H1 (cell line): ENCODE measurements at regions not wholly inside any gene's neighbourhood (a gene's known extent, or its start where the extent isn't known, plus 50 kb on each side); places are given as distances from the start of the nearest gene placed in this dataset.
A peak's percentile ranks its signal among the peaks of the same experiment; 100 is the strongest.

Experiments
- CTCF ChIA-PET: fragments of 300-600 bp; sonication (Branson Sonifier 250); formaldehyde crosslinking; loops from one replicate; lab custom pipeline; 2021; ENCODE audit not compliant: partially characterized antibody; lab: Charles Lee
- POLR2A ChIA-PET: fragments of 300-600 bp; sonication (Branson Sonifier 250); formaldehyde crosslinking; loops from one replicate; lab custom pipeline; 2021; ENCODE audit warnings: inconsistent platforms; ENCODE audit not compliant: partially characterized antibody; lab: Charles Lee
- DNase-seq, 2 experiments: peaks; one replicate each; pipeline versions ENCODE4 v3.0.0 to v3.0.0-alpha.2; 2010 to 2022; ENCODE audit warnings: low spot score in 2 of 2, low read depth in 1 of 2, mixed read lengths in 1 of 2
- FAIRE-seq: peaks from 2 replicates; lab custom pipeline; 2011; peaks lifted over from hg19 to GRCh38; lab: Jason Lieb, UNC
- H2AFZ ChIP-seq: 2 replicates; pipeline ENCODE4 v1.8.1; 2012; ENCODE audit warnings: low read length, inconsistent platforms
- H2AK5ac ChIP-seq: 2 replicates; pipeline ENCODE4 v1.6.1; 2013; ENCODE audit warnings: low read depth, low read length
- H2BK120ac ChIP-seq: replicated peaks from 2 replicates; pipeline ENCODE3; 2013; ENCODE audit warnings: low read depth, low read length, inconsistent platforms
- H2BK12ac ChIP-seq: 2 replicates; pipeline ENCODE4 v1.6.1; 2013; ENCODE audit warnings: low read depth, low read length
- H2BK15ac ChIP-seq: 2 replicates; pipeline ENCODE4 v1.6.1; 2013; ENCODE audit warnings: low read length
- H2BK20ac ChIP-seq: 2 replicates; pipeline ENCODE4 v1.6.1; 2013; ENCODE audit warnings: low read length
- H2BK5ac ChIP-seq: 2 replicates; pipeline ENCODE4 v1.6.1; 2013; ENCODE audit warnings: low read depth, low read length
- H3K14ac ChIP-seq: 2 replicates; pipeline ENCODE4 v1.6.1; 2013; ENCODE audit warnings: inconsistent platforms; ENCODE audit not compliant: insufficient read length
- H3K18ac ChIP-seq: 2 replicates; pipeline ENCODE4 v1.6.1; 2013; ENCODE audit warnings: low read length; ENCODE audit errors: extremely low read depth
- H3K23ac ChIP-seq: 2 replicates; pipeline ENCODE4 v1.6.1; 2013; ENCODE audit warnings: inconsistent platforms; ENCODE audit not compliant: insufficient read length
- H3K23me2 ChIP-seq: 2 replicates; pipeline ENCODE4 v1.6.1; 2013; ENCODE audit warnings: low read depth, low read length
- H3K27ac ChIP-seq: 2 replicates; pipeline ENCODE4 v1.6.1; 2011; ENCODE audit warnings: low read depth, low read length, inconsistent platforms
- H3K27me3 ChIP-seq, 4 experiments: replicated peaks in 1 of 4; 1 replicate in 1 of 4; 2 replicates in 3 of 4; pipeline versions ENCODE4 v1.6.1 to v1.8.1; 2011 to 2013; ENCODE audit warnings: low read length in 3 of 4, mild to moderate bottlenecking in 3 of 4, inconsistent platforms in 2 of 4, mixed read lengths in 2 of 4, moderate library complexity in 1 of 4; ENCODE audit not compliant: control insufficient read depth in 3 of 4, insufficient read depth in 3 of 4; ENCODE audit errors: extremely low read depth in 1 of 4
- H3K36me3 ChIP-seq, 4 experiments: 2 replicates each; pipeline versions ENCODE4 v1.6.1 to v1.8.1; 2011 to 2013; ENCODE audit warnings: mild to moderate bottlenecking in 4 of 4, low read length in 3 of 4, moderate library complexity in 2 of 4, control low read depth in 1 of 4, inconsistent platforms in 1 of 4; ENCODE audit not compliant: insufficient read depth in 4 of 4, control insufficient read depth in 2 of 4
- H3K4ac ChIP-seq: replicated peaks from 2 replicates; pipeline ENCODE3; 2013; ENCODE audit warnings: low read length, low read depth, mixed read lengths, inconsistent platforms; ENCODE audit not compliant: insufficient read length
- H3K4me1 ChIP-seq, 4 experiments: replicated peaks in 1 of 4; 1 replicate in 1 of 4; 2 replicates in 3 of 4; pipeline versions ENCODE4 v1.6.1 to v1.8.1; 2011 to 2013; ENCODE audit warnings: low read length in 3 of 4, inconsistent platforms in 2 of 4, mixed read lengths in 1 of 4; ENCODE audit not compliant: insufficient read depth in 4 of 4, control insufficient read depth in 3 of 4
- H3K4me2 ChIP-seq, 2 experiments: 2 replicates each; pipeline versions ENCODE4 v1.6.1 to v1.8.1; 2011 to 2013; ENCODE audit warnings: low read depth in 2 of 2, low read length in 2 of 2, control low read depth in 1 of 2, inconsistent platforms in 1 of 2, mild to moderate bottlenecking in 1 of 2; ENCODE audit not compliant: insufficient read depth in 1 of 2
- H3K4me3 ChIP-seq, 4 experiments: fragments of 200-600, 300-600 bp in 1 of 4; sonication (generic), shearing (Covaris generic), sonication (Bioruptor Twin) in 1 of 4; 2 replicates each; pipeline versions ENCODE4 v1.5.1 to v1.8.1; 2011 to 2016; ENCODE audit warnings: low read length in 4 of 4, low read depth in 3 of 4, control low read depth in 2 of 4, inconsistent platforms in 2 of 4, mild to moderate bottlenecking in 2 of 4, mixed read lengths in 1 of 4, moderate library complexity in 1 of 4; ENCODE audit not compliant: insufficient read depth in 2 of 4; ENCODE audit errors: extremely low read depth in 1 of 4
- H3K56ac ChIP-seq: replicated peaks from 2 replicates; pipeline ENCODE3; 2013; ENCODE audit warnings: low read depth, mild to moderate bottlenecking, mixed read lengths, low read length, inconsistent platforms; ENCODE audit not compliant: insufficient read length
- H3K79me1 ChIP-seq: 2 replicates; pipeline ENCODE4 v1.6.1; 2013; ENCODE audit warnings: low read depth, low read length, control low read depth
- H3K79me2 ChIP-seq, 2 experiments: 2 replicates each; pipeline versions ENCODE4 v1.6.1 to v1.8.1; 2012 to 2013; ENCODE audit warnings: low read length in 2 of 2, mild to moderate bottlenecking in 2 of 2, inconsistent platforms in 1 of 2; ENCODE audit not compliant: insufficient read depth in 2 of 2, control insufficient read depth in 1 of 2
- H3K9ac ChIP-seq, 4 experiments: replicated peaks in 1 of 4; 1 replicate in 1 of 4; 2 replicates in 3 of 4; pipeline versions ENCODE4 v1.6.1 to v1.8.1; 2011 to 2013; ENCODE audit warnings: low read depth in 3 of 4, low read length in 3 of 4, control low read depth in 2 of 4, mild to moderate bottlenecking in 2 of 4, moderate library complexity in 2 of 4, inconsistent platforms in 1 of 4; ENCODE audit errors: extremely low read depth in 1 of 4
- H3K9me3 ChIP-seq, 2 experiments: 2 replicates each; pipeline versions ENCODE4 v1.6.1 to v1.8.1; 2012 to 2013; ENCODE audit warnings: mild to moderate bottlenecking in 2 of 2, moderate library complexity in 2 of 2, control low read depth in 1 of 2, inconsistent platforms in 1 of 2, low read depth in 1 of 2, low read length in 1 of 2, mixed read lengths in 1 of 2; ENCODE audit not compliant: insufficient read depth in 2 of 2
- H4K20me1 ChIP-seq, 2 experiments: replicated peaks in 1 of 2; 2 replicates each; pipeline versions ENCODE3 to v1.8.1; 2011 to 2013; ENCODE audit warnings: inconsistent platforms in 2 of 2, low read length in 2 of 2, mild to moderate bottlenecking in 1 of 2; ENCODE audit not compliant: insufficient read depth in 2 of 2, control insufficient read depth in 1 of 2
- H4K5ac ChIP-seq: 2 replicates; pipeline ENCODE4 v1.6.1; 2013; ENCODE audit warnings: low read length, low read depth, mixed read lengths, inconsistent platforms; ENCODE audit not compliant: insufficient read length
- H4K8ac ChIP-seq: 2 replicates; pipeline ENCODE4 v1.8.0; 2013; ENCODE audit warnings: mild to moderate bottlenecking, moderate library complexity, low read length, inconsistent platforms; ENCODE audit not compliant: insufficient read depth; ENCODE audit errors: extremely low read depth
- H4K91ac ChIP-seq: replicated peaks from 2 replicates; pipeline ENCODE3; 2013; ENCODE audit warnings: low read length, mixed read lengths, inconsistent platforms; ENCODE audit not compliant: insufficient read length
- BCL11A ChIP-seq, 2 experiments: IDR thresholded peaks; one replicate each; pipeline ENCODE4 v1.6.1; 2011; ENCODE audit warnings: low read depth in 2 of 2, low read length in 2 of 2, mild to moderate bottlenecking in 2 of 2
- BRCA1 ChIP-seq: IDR thresholded peaks from 2 replicates; pipeline ENCODE4 v1.6.1; 2012; ENCODE audit warnings: low read depth, low read length, improper control_type of control experiment
- FOSL1 ChIP-seq: IDR thresholded peaks from 2 replicates; pipeline ENCODE4 v1.6.1; 2011; ENCODE audit warnings: mild to moderate bottlenecking, low read depth, low read length, moderate library complexity; ENCODE audit not compliant: insufficient read depth
- HDAC6 ChIP-seq: IDR thresholded peaks from one replicate; pipeline ENCODE4 v1.7.1; 2012; ENCODE audit warnings: low read depth, mild to moderate bottlenecking, inconsistent platforms, low read length, moderate library complexity
- KDM1A ChIP-seq: fragments of 200-600, 300-600 bp; sonication (generic); IDR thresholded peaks from 2 replicates; pipeline ENCODE4 v1.7.1; 2016; ENCODE audit warnings: mild to moderate bottlenecking, low read length, borderline replicate concordance
- POLR2A ChIP-seq, 2 experiments: IDR thresholded peaks; 1 replicate in 1 of 2; 2 replicates in 1 of 2; pipeline ENCODE4 v1.6.1; 2011; ENCODE audit warnings: low read depth in 2 of 2, low read length in 2 of 2, mild to moderate bottlenecking in 2 of 2; ENCODE audit errors: control extremely low read depth in 1 of 2
- RBBP5 ChIP-seq: IDR thresholded peaks from 2 replicates; pipeline ENCODE4 v1.7.1; 2012; ENCODE audit warnings: low read depth, mild to moderate bottlenecking, inconsistent platforms, low read length, moderate library complexity, borderline replicate concordance
- TCF12 ChIP-seq: IDR thresholded peaks from 2 replicates; pipeline ENCODE4 v1.6.1; 2011; ENCODE audit warnings: low read depth, mild to moderate bottlenecking, low read length
- WGBS, 2 experiments: shearing (Covaris generic) in 1 of 2; methylation state at CpG; one replicate each; pipeline versions ENCODE4 v1.1.6 to v1.1.7; 2013 to 2015; ENCODE audit warnings: low lambda C conversion rate in 2 of 2, mixed read lengths in 2 of 2, inconsistent platforms in 1 of 2, low coverage in 1 of 2, missing lambda C conversion rate in 1 of 2; ENCODE audit not compliant: insufficient replicate concordance in 2 of 2, insufficient coverage in 1 of 2, insufficient read length in 1 of 2; ENCODE audit errors: extremely low coverage in 1 of 2, missing lambda C conversion rate in 1 of 2; 5-methylcytosine and 5-hydroxymethylcytosine counted together
- TF ChIP-seq, protein P1 (sequence below), 3 experiments: IDR thresholded peaks; 1 replicate in 2 of 3; 2 replicates in 1 of 3; pipeline versions ENCODE4 v1.5.1 to v1.6.1; 2011; ENCODE audit warnings: low read length in 3 of 3, mild to moderate bottlenecking in 3 of 3, inconsistent platforms in 2 of 3, low read depth in 1 of 3, moderate library complexity in 1 of 3; ENCODE audit not compliant: insufficient read depth in 1 of 3; ENCODE audit errors: control extremely low read depth in 1 of 3

GRCh38 chr1:43035821-43036741 lies 77.4 kb upstream of the SLC2A1 start:
- peak overlapping the region; percentile 43 for H2BK20ac ChIP-seq
- H3K27me3 ChIP-seq = no peaks in the 10 kb centered on the region
- no peak overlapping the region for H3K23ac ChIP-seq
- H3K56ac ChIP-seq = no peak overlapping the region
- FAIRE-seq (no peak), DNase-seq (peak in 1 of 2 experiments; percentile 50)
- peak overlapping the region; percentile 15; the same call in 1 of the 2 replicates for H3K18ac ChIP-seq
- H2AK5ac ChIP-seq = no peak overlapping the region; the same call in 1 of the 2 replicates
- no peak overlapping the region for H3K4me3 ChIP-seq
- peaks cover 0 to 10% (median 5%) of the 10 kb centered on the region in 4 experiments; a peak in 5 of 7 replicates for H3K4me1 ChIP-seq
- H2BK5ac ChIP-seq = peak overlapping the region; percentile 7; the same call in 1 of the 2 replicates
- no peak overlapping the region for H3K27ac ChIP-seq
- ChIA-PET CTCF (interaction anchor here (2.0 kb wide), 1 partner anchor 38 kb away, joined by 6 read pairs; no protein-coding TSS in a partner anchor), POLR2A (interaction anchor here (0.8 kb wide), 1 partner anchor 11 kb away, joined by 3 read pairs; no protein-coding TSS in a partner anchor)
- 84% methylated on average over 24 of the region's 24 CpGs; no CpG with 5 or more reads in 1 of the 2 experiments for WGBS, 2 experiments
- H4K20me1 ChIP-seq = peaks cover 0 to 2% of the 10 kb centered on the region in 2 experiments
- H3K14ac ChIP-seq = no peak overlapping the region
- H3K36me3 ChIP-seq = no peaks in the 10 kb centered on the region
- H3K4me2 ChIP-seq = no peak overlapping the region
- peak overlapping the region; percentile 36 for H4K91ac ChIP-seq
- peak overlapping the region; percentile 13; the same call in 1 of the 2 replicates for H2BK15ac ChIP-seq
- H3K79me2 ChIP-seq = no peaks in the 10 kb centered on the region
- H2BK12ac ChIP-seq = peak overlapping the region; percentile 82; the same call in 1 of the 2 replicates
- H4K5ac ChIP-seq = no peak overlapping the region
- H3K9ac ChIP-seq = no peak overlapping the region
- peak overlapping the region; percentile 37; the same call in 1 of the 2 replicates for H2AFZ ChIP-seq
- H4K8ac ChIP-seq = peak overlapping the region; percentile 90
- H3K23me2 ChIP-seq = peaks cover 2% of the 10 kb centered on the region; the same call in 1 of the 2 replicates
- no peak overlapping the region for H2BK120ac ChIP-seq
- H3K79me1 ChIP-seq = no peaks in the 10 kb centered on the region
- H3K4ac ChIP-seq = no peak overlapping the region
- H3K9me3 ChIP-seq = no peaks in the 10 kb centered on the region
- no peak for TF ChIP-seq POLR2A (IDR thresholded peaks at IDR 0.05; ENCODE audit: control extremely low read depth in 1 of 2, low read depth in 2 of 2, low read length in 2 of 2)
- TF ChIP-seq FOSL1 = no peak
- no peak for TF ChIP-seq KDM1A
- no peak for TF ChIP-seq RBBP5
- no peak for TF ChIP-seq BRCA1
- TF ChIP-seq, protein P1, sequence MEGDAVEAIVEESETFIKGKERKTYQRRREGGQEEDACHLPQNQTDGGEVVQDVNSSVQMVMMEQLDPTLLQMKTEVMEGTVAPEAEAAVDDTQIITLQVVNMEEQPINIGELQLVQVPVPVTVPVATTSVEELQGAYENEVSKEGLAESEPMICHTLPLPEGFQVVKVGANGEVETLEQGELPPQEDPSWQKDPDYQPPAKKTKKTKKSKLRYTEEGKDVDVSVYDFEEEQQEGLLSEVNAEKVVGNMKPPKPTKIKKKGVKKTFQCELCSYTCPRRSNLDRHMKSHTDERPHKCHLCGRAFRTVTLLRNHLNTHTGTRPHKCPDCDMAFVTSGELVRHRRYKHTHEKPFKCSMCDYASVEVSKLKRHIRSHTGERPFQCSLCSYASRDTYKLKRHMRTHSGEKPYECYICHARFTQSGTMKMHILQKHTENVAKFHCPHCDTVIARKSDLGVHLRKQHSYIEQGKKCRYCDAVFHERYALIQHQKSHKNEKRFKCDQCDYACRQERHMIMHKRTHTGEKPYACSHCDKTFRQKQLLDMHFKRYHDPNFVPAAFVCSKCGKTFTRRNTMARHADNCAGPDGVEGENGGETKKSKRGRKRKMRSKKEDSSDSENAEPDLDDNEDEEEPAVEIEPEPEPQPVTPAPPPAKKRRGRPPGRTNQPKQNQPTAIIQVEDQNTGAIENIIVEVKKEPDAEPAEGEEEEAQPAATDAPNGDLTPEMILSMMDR (IDR thresholded peaks at IDR 0.05; ENCODE audit: control extremely low read depth in 1 of 3, insufficient read depth in 1 of 3, low read depth in 1 of 3, low read length in 3 of 3) = no peak
- TF ChIP-seq BCL11A (IDR thresholded peaks at IDR 0.05; ENCODE audit: low read depth in 2 of 2, low read length in 2 of 2) = no peak
- no peak for TF ChIP-seq TCF12
- no peak for TF ChIP-seq HDAC6
